ENCODE measurements at regions not wholly inside any gene's neighbourhood (a gene's known extent, or its start where the extent isn't known, plus 50 kb on each side); places are given as distances from the start of the nearest gene placed in this dataset.
A peak's percentile ranks its signal among the peaks of the same experiment; 100 is the strongest.

DNA sequence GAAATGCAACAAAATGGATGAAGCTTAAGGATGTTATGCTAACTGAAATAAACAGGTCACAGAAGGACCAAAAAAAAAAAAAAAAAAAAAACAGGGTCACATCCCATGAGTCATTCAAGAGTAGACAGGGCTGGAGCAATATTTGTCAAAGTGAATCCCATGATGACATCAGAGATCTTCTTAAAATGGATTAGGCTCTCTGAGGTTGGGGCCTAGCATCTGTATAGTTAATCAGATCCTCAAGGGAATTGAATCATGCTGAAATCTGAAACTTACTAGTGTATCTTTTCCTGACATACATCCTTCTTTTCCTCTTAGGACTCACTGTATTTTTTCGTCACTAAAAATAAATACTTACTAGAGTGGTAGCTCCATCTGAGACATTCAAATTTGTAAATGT lies 380.6 kb upstream of the NXPH2 start:
- no peak for DNase-seq (ENCODE audit: low spot score)

DNA sequence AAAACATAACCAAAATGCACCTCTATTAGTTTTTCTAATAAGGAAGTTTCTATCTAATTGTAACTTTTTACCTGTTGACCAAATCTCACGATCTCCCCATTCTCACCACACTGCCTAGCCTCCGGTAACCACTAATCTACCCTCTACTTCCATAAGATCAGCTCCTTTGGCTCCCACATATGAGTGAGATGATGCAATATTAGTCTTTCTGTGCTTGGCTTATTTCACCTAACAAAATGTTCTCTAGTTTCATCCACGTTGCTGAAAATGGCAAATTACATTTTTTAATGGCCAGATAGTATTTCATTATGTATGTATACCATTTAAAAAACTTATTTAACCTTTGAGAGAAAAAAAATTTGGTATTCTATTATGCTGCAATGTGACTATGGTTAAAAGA lies 379.0 kb upstream of the NXPH2 start:
- DNase-seq (ENCODE audit: low spot score), result no peak

DNA sequence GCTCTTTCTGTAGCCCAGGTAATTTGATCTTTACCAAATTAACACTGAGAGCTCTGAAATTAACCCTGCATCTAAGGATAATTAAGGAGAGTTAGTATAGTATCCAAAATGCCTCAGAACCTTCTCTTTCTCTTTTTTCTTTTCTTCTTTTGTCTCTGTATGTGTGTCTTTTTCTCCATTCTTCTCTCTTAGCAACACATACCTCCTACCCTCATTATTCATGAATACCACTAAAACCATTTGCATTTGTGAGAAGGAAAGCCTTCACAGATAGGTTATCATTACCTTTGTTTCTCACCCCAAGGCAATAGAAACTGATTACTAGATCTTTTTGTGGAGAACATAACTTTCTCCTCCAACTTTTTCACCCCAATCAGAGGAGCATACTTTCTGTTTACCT lies 376.5 kb upstream of the NXPH2 start:
- no peak for DNase-seq (ENCODE audit: low spot score)

DNA sequence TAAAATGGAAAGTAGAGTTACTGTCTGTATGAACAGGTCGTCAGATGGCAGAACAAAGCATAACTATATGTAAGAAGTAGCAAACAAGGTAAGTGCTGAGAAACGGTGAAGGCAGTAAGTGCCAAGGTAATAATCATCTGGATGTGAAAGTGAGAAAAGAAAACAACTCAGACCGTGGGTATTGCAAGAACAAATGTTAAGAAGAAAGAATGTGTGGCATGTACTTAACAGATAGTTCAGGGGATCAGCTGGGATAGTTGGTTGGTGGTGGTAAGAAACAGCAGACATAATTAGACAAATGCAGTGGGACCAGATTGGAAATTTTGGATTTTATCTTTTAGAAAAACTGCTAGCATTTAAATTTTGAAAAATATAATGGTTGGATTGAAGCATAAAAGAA lies 375.8 kb upstream of the NXPH2 start:
- no peak for DNase-seq (ENCODE audit: low spot score)

DNA sequence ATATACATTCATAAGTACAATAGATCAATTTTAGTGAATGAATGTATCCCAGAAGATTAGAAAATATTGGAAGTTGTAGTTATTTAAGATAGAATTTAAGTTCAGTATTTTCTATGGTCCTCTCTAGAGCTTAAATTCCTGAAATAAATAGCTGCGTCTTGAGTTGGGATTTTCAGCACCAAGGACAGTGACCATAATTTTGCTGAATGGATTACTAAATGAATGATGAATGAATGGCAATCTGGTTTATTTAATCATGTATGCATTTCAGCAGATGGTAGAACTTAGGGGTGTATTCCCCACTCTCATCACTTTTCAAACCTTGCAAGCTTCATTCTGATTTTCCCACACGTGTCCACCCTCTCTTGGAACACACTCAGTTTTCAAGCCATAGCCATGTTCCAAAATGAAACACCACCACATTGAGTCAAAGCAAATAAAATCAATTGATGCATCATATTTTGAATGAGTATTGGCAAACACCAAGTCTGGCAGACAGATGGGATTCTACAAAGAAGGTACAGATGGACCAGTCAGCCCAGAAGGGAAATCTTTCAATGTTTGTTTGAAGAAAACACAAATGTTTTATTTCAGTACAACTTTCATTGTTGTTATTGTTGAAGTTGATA lies 362.2 kb upstream of the NXPH2 start:
- peak; percentile 3 for DNase-seq (ENCODE audit: low spot score)

DNA sequence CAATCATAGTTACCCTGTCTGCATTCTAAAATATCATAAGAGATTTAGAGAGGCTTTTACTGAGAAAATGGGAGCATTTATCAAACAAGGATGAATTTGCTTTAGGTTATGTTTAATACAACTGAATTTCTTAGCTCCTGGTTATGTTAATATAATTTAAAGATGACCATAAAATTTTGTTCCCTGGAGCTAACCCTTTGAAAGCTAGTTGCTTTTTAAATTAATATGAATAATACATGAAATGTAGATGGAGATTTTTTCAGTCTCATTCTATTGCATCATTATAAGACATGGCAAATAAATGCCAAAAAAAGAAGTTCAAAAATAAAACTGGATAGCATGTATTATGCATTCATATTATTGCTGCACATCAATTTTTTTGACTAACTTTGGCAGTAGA lies 344.1 kb upstream of the NXPH2 start:
- no peak for DNase-seq (ENCODE audit: low spot score)

DNA sequence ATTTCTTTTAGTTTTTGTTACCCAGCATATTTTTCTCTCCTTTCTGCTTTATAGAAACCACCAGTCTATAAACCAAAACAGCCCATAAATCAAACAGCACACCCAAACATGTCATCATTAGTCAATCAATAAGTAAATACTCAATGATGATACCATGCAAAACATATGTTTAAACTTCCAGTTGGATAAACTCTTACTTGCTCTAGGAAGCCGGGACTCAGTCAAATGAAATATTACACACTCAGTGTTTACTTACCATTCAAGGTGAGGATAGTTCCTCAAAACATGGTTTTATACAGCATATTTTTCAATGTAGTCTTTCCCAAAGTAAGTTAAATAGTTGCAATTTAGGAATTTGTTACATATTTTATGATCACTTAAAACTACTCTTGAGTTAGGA lies 343.6 kb upstream of the NXPH2 start:
- no peak for DNase-seq (ENCODE audit: low spot score)

DNA sequence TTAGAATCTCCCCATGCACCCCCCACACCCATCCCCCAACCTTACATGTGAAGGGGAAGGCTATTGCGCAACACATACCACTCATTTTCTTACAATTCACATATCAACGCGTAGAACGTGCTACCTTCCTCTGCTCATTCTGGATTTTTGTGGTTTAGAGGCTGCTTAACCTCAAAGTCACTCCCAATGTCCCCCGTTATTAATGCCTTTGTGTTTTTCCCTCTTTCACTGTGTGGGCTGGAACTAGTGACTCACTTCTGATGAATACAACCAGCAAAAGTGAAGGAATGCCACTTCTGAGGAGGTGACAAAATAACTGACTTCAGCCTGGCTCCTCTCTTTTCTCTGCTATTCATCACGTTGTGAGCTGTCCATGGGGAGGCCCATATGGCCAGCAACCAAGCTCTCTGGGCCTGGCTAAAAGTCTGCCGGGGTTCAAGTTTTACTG lies 342.5 kb upstream of the NXPH2 start:
- DNase-seq (ENCODE audit: low spot score), result peak; percentile 3

DNA sequence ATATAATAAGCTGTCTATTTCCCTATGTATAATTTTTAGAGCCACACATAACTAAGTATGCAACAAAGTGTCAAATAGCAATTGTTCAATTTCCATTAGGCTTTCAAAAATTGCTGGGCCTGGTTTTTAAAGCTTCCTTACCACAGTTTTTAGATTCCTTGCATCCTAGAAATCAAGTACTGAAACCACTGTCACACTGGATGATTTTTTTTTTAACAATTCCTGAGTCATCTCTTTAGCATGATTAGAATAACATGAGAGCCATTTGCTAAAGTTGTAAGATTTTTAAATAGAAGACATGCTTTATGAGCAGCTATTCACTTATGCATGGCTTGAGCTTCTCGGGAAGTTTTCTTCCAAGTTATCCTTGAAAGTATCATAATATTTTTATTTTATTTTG lies 319.5 kb upstream of the NXPH2 start:
- DNase-seq (ENCODE audit: low spot score), result no peak

DNA sequence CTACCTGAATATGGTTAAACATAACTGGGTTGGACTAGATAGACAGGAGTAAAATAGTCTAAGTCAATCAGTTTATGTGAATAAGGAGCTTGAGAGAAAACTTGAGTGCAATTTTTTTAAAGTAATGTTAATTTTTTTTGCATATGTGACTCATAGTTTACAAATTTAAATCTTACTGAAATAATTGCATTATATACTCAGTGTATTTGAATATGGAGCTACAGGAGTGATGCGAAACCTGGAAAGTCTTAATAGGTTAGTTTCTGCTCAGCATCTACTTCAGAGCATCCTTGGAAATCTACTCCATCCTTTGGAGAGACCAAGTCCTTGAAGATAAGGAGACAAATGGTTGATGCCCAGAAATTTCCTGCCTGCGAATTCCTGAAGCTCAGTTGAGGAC lies 318.8 kb upstream of the NXPH2 start:
- no peak for DNase-seq (ENCODE audit: low spot score)

DNA sequence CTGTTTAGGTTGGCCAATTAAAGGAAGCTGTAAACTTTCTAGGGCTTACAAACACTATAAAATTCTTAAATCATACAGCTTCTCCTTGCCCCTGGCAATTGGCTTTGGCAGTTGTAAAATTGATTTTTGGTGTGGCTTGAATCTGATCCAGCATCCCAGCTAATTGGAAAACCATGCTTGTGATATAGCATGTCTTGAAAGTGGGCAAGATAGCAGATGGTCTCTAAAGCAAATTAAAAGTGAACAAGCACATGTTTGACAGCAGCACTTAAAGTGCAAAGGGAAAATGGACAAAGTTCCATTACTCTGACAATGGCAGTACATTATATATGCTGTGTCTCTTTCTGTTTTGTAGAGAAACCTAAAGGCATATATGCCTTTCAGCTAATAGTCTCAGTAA lies 302.9 kb upstream of the NXPH2 start:
- DNase-seq (ENCODE audit: low spot score), result no peak

DNA sequence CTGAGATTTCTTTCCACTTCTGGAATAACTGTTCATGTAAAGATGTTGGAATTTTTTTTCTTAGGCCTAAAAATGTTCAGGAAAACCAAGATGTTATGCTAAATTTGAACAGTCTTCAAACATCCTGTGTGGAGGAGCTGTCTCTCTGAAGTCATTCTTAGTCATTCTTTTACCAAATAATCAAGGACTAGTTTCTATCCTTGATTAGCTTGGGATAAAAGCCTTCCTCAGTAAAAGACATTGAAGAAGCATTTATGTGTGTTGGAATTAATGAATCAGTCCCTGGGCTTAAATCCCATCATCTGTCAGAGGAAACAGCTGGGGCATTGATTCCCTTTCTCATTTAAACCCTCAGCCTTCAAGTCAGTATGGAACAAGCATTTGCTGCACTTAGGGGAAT lies 300.1 kb upstream of the NXPH2 start:
- DNase-seq (ENCODE audit: low spot score), result no peak

DNA sequence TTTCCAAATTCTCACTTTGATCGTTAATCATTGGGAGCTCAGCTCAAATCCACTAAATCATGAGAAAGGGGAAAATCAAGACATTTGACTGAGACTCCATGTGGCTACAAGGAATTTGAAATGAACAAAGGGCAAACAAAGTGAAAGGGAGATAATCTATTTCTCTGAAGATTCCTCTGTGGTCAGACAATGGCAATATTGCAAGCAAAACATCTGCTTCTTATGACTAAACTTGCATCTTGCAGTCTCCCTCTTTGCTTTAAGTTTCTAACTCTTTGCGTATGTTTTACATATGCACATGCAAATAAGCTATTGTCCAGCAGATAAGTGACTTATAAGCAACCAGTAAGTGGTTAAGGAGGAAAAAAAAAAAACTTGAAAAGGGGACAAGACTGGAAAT lies 299.1 kb upstream of the NXPH2 start:
- no peak for DNase-seq (ENCODE audit: low spot score)

DNA sequence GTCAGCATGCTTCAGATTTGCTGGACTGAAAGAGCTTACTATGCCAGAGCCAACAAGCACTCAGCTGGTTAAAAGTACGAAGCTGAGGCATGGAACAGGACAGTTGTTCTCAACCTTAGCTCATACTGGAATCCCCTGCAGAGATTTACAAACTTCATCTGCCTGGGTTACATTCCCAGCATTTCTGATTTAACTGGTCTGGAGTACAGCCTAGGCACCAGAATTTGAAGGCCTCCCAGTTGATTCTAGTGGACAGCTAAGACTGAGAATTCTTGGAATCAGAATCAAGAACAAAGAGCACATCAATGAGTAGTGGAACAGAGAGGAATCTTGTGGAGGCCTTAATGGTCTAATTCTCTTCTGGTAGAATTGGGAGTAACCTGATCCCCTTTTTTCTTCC lies 298.2 kb upstream of the NXPH2 start:
- no peak for DNase-seq (ENCODE audit: low spot score)

DNA sequence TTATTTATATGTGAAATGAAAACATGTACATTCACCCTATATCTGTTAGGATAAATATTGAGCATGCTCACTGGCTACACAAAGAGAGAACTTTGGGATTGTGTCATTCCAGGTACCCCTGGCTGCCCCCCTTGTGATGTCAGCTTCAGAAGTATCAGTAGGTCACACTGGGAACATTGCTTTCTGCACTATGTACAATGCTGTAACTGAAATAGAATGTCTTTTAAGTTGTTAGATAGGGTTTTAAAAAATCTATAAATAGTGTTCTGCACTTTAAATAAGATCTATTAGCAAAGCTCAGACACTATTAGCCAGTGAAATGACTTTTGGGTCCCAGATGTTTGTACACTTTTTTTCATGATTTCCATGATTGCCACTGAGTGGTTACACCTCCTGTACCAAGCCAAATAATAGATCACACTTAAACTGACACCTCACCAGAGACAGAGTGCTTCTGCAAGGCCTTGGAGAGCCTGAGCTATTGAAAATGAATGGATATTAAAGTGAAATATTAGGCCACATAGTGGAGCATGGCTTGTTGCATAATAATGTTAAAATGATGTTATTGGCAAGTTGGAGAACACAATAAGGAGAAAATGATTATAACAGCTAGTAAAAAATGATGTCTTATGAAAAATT lies 297.0 kb upstream of the NXPH2 start:
- DNase-seq (ENCODE audit: low spot score), result no peak

DNA sequence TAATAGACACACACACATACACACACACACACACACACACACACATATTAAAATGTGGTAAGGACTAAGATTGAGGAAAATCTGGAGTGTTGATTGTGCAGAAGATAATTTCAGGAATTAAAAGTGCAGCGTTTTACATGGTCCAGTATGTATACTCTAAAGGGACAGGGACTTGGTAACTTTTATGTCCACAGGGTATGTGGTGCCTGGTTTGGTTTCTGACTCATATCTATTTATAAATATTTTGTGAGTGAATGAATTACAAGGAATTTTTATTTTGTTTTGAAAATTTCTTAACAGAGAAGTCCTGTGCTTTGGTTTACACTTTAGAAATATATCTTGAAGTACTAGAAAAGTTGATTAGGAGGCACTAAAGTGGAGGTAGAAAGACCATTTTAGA lies 287.7 kb upstream of the NXPH2 start:
- DNase-seq (ENCODE audit: low spot score), result no peak

DNA sequence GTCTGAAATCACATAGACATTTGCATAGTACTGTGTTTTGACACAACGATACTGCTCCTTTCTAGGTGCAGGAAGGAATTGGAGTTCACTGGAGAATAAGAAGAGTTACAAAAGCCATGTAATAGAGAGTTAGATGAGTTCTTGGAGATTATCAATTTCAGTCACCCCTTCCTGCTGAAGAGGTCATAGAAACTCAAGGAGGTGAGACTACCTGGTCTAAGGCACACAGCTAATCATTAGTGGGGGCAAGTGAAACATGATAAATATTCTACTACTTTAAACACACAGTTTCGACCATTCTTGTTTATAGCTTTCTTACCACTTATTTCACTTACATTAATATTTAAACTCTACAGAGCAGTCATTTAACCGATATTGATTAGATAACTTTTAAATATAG lies 286.9 kb upstream of the NXPH2 start:
- DNase-seq (ENCODE audit: low spot score), result no peak

DNA sequence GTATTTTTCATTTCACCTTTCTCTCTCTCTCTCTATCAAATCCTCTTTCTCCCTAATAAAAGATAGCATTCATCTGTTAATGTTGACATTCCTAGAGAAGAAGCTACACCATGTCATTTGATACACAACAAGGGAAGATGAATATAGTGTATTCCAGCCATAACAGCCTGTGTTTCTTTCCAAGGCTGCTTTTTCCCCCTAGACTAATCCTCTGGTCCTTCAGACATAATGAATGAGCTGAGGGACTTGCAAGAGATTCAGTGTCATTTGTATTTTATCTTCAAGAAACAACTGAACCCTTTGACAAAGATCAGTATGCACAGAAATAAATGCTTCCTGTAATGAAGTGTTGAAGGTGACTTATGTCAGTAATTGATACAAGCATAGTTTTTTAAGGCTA lies 284.0 kb upstream of the NXPH2 start:
- DNase-seq (ENCODE audit: low spot score), result no peak

DNA sequence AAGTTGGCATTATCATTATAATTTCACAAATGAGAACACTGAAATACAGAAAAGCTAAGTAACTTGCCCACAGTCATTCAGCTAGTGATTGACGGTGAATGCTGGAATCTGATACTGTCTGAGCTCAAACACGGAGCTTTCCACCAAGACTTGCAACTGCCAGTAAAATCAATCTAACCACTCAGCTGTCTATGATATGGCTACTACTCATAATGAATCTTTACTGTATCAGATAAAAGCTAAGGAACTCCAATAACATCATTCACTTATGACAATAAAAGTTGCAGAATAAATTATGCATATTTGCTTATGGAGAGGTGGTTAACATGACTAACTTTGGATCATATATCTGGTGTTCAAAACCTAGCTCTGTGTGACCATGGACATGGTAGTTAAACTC lies 279.4 kb upstream of the NXPH2 start:
- no peak for DNase-seq (ENCODE audit: low spot score)

DNA sequence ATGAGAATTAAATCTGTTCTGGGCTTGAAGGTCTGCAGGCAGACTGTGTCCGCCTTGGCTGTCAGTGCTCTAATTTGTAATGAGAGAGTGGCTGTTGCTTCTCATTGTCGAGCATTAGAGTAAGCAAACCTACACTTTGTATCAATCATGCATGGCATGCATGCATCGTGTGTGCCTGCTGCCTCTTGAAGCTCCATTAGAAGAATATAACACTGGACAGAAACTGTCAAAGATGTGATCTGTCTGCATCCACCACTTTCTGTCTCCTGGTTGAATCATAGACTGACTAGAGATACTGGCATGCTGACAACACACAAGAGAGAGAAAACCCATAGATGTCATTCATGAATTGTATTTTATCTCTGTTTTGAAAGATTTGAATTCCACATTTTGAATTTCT lies 275.0 kb upstream of the NXPH2 start:
- DNase-seq (ENCODE audit: low spot score), result no peak

DNA sequence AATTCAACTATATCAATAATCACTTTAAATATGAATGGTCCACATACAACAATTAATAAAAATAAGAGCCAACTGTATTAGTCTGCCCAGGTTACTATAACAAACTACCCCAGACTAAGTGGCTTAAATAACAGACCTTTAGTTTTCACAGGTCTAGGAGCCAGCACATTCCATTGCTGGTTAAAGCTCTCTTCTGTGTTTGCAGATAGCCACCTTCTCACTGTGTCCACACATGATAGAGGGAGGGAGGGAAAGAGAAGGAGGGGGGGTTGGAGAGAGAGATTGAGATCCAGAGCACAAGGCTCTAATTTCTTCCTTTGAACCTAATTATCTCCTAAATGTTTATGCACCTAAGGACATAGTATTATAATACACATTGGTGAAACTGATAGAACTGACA lies 267.8 kb upstream of the NXPH2 start:
- no peak for DNase-seq (ENCODE audit: low spot score)

DNA sequence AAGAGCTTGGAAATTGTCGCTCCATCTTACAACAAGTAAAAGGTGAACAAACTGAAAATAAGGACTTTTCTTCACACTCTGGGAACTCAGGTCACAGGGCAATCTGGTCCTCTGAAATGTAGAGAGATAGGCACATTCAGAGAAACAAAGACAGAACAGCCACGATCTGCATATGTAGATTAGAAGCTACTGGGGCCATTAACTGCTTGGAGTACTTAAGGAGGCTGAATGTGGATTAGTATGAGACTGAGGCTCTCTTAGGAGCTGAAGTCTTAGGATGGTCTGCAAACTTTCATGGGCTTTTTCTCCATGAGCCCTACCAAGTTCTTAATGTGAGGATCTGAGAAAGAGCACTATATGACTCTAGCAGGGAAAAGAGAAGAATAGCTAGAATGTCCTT lies 265.3 kb upstream of the NXPH2 start:
- no peak for DNase-seq (ENCODE audit: low spot score)

DNA sequence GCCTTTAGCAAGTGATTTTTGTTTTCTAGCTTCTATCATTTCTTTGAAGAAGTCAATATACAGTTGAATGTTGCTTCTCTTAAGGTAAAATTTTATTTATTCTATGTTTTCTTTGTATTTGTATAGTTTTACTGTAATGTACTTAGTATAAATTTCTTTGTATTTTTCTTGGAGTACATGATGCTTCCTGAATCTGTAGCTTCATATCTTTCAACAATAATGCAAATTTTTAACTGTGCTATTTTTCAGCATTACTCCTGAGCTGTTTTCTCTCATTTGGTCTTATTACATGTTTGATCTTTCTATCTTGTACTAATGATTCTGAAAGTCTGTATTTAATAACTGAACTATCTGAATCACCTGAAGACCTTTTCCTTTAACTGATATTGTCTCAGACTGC lies 253.9 kb upstream of the NXPH2 start:
- no peak for DNase-seq (ENCODE audit: low spot score)

DNA sequence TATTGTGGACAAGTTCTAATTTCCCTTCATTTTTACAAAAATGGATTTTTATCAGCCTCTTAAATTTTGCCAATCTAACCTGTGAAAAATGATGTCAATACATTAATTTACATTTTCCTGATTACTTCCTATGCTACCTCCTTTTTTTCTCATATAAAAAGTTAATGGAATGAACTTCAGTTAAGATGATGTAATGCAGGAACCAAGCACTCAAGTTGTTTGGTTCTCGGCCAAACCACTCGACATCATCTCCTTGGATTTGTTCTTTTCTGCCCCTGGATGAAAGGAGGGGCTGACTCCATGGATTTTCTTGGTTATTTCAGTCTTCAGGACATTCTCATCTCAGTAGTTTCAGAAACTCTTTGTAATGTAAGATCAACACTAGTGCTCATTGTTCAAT lies 253.1 kb upstream of the NXPH2 start:
- DNase-seq (ENCODE audit: low spot score), result no peak

All from GM03348 (cell line).